GM19351 (cell line): ENCODE measurements at regions not wholly inside any gene's neighbourhood (a gene's known extent, or its start where the extent isn't known, plus 50 kb on each side); places are given as distances from the start of the nearest gene placed in this dataset.

Experiments
- ATAC-seq: cut with Tn5 transposase; IDR thresholded peaks from one replicate; pipeline ENCODE4 v1.9.1; 2021; ENCODE audit warnings: mild to moderate bottlenecking, moderate library complexity; ENCODE audit not compliant: unreplicated experiment

DNA sequence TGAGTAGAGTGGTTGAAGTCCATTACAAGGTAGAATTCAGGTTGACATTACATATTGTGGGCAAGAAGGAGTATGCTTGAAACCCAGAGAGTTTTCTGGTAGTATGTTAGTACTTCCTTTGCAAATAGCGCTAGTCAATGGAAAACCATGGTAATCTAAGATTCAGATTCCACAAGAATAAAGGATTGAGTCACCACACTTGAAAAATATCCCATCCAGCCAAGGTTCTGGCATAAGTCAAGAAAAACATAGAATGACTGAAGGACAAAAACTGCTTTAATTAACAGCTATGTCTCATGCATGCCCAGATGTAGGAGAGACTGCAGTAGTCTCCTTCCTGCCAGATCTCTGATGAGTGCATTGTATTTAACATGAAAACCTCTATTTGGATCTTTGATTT, 469.8 kb downstream of the BMP2 start:
- ATAC-seq, result no peak

DNA sequence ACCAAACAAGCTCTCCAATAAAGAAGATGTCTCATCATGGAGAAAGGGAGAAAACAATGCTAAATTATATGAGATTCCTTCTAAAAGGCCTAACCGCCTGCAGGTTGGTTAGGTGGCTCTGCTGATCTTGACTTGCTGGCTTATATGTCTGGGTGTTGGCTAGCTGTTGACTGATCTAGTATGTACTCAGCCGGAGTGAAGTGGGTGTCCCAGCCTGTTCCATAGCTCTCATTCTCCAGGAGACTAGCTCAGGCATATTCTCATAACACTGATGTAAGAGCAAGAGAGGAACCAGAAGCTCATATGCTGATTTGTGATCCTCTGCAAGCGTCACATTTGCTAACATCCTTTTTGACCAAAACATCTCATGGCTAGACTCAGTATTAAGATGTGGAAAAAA, 473.0 kb downstream of the BMP2 start:
- no peak for ATAC-seq

DNA sequence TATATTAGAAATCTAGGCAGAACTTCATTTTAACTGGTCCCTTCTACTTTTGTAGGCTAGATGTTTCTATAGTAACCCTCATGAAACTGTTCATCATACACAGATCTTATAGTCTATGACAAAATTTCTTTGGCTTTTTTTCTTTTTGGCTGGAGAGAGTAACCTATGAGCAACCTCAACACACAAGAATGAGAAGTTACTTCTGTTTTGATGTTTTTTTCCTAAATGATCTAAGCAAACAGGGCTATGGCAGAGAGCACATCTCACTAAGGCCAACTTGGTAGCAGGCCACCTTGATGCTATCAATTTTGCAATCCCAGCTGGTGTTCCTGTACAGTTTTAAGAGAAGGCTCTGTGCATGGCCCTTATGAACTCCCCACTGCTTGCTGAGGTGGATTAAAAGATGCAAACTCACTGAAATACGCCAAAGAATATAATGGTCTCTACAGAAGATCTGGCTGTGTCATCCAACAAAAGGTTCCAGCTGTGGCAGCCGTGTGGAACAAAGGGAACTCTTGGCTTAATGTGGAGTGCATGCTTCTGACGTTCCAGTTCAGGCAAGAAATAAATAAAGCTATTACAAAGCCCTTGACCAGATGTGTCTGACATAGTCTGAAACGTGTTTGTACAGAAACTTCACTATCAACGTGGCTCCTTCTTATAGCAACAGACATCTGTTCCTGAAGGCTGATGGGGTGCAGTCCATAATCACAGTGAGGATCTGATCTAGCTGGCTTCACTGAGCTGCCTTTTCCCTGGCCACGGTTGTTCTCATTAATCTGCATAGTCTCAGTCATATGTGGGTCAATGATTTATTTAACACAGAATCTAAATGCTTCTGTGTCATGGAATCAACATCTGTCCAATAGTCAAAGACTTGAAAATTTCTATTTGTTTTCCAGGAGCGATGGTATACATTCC, 481.1 kb downstream of the BMP2 start:
- ATAC-seq, result no peak

DNA sequence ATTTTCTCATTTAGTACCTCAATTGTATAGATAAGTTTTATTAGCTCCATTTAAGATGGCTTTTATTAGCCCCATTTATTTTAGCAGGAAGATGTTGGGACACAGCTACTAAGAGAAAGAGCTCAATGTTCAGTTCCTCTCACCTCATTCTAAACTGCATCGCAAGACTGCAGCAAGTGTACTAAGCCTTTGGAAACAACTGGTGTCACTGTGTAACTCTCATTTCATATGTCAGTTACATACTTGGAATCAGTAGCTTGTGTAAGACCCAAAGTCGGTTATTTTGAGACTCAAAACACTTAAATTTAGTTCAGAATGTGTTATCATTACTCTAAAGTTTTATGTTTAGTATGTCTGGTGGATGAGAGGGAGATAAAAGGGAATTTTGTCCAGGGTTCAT, 482.9 kb downstream of the BMP2 start:
- ATAC-seq, result no peak

DNA sequence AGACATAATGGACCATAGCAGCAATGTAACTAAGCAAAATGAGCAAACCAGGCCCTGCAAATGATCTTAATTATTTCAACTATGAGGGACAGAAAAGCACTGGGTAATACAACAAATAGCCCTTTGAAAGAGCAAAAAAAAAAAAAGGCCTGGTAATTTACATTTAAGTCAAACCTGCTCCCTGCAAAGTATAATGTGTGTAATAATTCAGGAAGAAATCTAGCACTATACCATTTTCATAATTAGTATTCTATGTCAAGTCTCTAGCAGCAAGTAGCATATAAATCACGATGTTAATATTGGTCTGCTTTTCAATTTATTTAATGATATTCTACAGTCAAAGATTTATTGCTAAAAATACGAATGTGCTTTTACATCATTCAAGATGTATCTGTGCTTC, 489.6 kb downstream of the BMP2 start:
- ATAC-seq, result no peak

DNA sequence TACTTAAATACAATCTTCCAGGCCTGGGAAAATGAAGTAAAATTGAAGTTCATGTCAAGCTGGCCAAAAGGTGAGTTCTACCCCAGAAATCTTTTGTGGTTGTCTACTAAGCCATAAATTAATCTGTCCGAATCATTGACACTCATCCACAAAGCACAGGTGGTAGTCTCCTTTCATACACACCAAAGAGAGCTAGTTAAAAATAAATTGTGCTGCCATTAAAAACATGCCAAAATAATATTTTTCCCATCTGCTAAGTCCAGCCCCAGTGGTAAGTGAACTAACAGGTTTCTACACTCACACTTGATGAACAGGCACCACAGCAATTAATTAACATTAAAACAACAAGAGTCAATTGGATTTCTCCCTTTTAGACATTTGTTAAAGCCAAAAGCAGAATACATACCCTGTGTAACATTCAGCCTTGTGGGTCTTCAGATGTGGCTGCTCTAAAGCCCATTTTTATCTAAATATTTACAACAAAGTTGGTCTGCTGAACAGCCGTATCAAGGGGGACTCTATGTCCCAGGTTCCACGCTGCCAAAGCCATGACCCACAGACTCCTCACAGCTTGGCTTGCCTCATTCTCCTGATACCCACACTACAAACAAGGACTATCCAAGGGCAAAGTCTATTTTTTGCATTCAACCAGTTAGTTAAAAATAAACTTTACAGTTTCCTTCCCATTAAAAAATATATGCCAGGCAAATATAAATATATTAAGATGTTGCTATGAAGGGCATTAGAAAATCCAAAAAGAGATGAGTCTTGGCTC, 490.4 kb downstream of the BMP2 start:
- ATAC-seq, result no peak

DNA sequence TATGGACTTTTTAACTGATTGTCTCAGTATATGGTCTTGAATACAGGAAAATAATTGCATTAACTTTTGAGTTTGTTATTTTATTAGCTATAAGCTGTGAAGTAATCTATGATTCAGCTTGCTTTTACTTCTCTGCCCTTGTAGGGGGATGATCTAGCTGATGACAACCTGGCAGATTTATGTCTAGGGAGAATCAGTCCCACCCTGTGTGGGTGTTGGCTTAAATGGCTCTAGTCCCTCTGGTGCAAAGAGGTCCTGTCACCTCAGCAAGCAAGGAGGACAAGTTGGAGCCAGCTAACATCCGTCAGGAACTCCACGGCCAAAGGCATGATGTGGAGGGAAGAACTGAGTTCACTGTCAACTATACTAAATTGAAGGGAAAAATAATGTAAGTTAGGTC, 495.3 kb downstream of the BMP2 start:
- no peak for ATAC-seq

DNA sequence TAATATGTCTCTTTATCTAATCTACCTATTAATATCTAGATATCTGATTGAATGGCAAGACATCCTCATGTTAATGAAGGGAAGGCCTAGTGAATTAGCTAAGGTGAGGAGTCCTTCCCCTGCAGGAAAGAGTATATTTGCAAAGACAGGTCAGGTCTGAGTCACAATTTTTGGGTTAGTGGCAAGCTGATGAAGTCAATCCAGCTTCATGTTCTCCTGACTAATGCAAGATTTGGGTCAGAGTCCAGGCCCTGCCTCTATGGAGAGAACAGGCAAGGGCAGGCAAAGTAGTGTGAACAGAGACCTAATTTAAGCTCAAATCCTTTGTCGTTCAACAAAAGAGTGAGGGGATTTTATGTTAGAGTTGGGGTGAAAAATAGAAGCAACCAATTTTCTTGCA, 496.7 kb downstream of the BMP2 start:
- no peak for ATAC-seq

DNA sequence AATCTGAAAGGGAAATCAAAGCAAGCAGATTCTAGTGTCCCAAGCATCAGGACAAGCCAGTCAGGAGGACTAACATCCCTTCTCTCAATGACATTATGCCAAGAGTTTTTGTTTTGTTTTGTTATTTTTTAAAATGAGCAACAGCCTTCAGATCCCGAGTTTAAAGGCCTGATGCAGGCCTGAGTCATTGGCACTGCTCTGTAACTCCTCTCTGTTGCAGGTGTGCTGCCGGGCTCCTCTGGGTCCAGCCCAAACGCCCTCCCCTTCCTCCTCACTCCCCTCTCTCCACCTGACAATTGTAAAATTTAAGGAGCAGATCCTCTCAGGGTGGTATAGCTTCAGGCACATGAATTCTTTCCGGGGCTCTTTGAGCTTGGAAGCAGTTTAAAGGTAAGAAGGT, 502.0 kb downstream of the BMP2 start:
- no peak for ATAC-seq

DNA sequence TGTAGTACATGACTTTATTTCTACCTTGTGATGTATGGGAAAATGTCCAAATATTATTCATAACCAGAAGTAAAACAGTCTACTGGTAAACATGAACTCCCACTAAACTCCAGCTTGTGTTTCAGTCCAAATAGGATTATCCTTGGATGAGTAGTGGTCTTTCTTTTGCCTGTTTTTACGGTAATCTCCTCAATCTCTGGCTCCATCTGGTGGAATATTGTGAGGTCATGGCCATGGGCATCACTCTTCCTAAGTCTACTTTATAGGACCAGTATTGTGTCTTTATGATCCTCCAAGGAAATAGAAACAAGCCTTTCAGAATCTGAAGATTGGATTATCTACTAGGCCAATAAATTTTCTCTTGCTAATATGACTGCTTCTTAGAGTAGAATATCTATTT, 505.0 kb downstream of the BMP2 start:
- ATAC-seq, result no peak

DNA sequence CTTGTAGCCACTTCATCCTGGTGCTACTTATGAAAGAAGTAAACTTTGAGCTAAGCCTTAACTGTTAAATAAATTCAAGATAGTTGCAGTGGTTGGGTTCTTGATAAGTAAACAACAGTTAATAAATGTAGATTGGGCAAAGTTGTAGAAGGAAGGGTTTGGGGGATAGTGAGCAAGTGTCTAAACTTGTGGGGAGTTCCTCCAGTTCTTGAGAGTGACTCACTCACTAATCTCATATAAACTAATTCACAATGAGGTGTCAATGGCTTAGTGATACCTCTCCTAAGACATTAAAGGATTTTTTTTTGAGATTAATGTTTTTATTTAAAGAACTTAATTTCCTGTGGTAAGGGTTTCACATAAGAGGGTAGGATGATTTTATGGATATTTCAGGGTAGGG, 507.4 kb downstream of the BMP2 start:
- ATAC-seq, result no peak

DNA sequence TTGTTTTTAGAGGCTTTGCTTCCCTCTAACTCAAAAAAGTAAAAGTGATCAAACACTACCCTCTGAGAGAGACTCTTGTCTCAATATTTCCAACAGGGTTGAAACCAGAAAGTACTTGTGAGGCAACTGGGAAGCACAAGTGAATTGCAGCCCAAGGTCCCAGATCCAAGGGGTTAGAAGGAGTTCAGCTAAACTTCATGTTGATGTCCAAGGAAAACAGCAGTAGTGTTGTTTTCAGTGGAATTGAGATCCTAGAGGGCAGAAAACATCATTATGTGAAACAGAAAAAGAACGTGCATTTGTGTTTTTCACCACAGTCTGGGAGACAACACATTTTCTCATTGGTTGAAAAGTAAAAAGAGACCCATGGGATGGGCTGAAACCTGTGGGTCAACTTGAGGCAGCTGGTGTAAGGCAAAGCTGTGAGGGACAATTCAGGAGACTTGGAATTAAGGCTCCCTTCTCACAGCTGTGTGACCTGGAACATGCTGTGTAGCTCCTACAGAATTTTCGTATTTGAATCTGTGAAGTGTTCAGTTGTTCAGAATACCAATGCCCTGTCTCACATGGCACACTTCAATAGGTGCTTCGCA, 508.3 kb downstream of the BMP2 start:
- no peak for ATAC-seq

DNA sequence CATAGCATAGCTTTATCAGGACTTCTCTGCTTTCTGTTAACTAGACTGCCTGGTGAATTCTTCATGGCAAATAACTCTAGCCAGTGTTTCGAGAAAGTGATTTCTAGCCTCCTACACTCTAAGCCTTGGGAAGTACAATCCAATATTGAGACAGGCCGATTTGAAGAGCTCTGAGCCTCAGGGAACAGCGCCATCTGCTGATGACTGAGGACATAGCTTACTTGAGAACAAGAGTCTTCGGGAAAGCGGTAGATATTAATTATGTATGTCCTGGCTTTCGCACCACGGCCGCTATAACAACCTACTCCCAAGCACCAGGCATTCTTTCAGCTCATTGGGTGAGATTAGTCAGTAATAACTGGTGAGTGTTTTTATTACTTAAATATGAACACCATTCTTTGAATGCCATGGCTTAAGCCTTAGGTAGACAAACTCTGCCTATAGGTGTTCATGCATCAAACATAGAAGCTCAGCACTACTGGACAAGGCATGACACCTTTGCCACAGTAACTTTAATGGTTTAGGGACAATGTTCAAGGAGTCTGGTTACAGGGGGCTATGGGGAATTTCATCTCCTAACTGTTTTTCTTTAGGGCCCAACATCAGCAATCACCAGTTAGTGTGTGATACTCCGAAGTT, 518.6 kb downstream of the BMP2 start:
- ATAC-seq, result peak; percentile 80

DNA sequence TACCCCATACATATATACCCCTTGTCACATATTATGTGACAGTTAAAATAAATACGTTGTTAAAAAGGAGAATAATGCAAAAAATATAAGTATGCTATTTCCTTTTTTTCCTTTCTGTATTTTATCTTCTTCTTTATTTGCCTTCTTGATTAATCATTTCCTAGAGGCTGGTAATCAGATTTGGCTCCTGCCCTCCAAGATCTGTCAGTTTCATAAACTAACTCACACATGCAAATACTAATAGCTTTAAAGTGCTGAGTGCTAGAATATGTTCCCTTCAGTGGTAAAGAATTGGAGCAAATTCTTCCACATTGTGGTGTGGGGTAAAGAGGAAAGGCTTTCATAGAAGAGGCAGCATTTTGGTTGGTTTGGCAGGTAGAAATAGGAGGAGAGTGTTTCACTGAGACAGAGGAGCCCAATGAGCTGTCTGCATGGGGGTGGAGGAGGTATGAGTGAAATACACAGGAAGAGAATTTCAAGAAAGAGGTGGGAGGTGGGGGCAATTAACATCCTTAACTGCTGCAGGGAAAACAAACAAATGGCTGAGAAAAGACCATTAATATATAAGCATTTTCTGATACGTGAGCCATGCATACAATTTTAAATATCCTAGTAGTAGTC, 523.9 kb downstream of the BMP2 start:
- ATAC-seq, result no peak

DNA sequence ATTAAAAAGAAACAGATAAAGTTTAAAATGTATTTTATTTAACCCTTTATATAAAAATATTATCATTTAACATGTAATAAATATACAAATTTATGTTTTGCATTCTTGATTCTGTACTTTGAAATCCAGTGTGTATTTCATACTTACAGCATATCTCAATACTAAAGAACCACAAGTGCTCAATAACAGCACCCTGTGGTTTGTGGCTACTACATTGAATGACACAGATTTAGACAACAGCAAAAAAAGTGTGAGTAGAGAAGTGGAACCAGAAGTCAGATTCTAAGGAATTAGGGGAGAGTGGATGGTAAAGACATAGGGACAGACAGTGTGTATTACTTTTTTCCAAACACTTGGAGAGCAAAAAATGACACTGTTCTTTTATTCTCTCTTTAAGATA, 524.5 kb downstream of the BMP2 start:
- no peak for ATAC-seq

DNA sequence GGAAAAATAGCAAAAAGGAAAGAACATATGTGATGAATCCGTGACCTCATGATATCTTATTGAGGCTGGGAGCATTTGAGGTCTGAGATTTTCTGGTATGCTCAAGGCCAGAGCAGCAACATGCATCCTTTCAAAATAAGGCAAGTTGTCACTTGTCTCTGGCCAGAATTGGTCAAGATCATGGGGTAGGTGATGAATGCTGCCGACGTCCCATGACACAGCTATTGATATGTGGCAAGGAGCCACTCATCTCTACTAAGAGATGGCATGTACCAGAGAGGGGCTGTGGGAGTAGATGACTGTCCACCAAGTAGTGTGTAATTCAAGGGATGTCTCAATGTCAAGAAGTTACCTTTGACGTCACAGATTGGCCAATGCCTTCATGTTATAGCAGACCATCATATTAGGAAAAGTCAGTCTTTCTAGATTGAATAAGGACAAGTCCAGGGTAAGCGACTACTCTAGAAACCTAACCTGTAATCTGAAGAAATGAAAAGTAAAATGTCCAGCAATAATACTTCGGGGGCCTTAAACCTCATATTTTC, 527.4 kb downstream of the BMP2 start:
- ATAC-seq, result no peak

DNA sequence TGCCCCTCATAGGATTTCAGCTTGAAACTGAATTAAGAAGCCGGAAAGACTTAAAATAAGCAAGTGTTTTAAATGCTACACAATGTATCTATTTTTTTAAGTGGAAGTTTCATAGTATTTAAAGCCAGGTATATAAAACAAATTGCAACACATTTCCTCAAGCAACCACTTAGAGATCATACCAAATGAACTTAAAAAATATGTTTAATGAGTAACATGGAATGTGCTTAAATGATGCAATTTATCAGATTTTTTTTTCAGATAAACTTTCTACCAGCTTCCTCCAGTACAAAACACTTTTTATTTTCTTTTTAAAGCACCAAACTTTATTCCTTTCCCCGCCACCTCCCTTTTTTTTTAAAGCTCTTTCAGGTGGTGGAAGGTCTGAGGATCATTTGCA, 534.3 kb downstream of the BMP2 start:
- ATAC-seq, result no peak

DNA sequence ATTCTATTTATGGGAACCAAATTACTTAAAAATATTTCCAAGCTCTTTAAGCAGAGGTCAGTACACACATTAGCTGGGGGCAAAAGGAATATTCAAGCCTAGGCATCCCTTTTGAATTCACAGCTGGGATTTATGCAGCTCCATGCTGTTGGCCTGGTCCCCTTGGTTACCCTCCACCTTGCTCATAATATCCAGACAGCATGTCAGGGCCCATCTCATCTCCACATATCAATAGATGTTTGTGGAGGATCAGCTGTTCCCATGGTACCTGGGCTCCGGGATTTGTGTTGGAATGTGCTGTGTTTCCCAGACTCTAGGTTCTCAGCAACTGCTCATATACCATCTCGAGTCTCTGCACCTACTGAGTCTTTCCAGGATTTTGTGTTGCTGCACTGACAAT, 534.8 kb downstream of the BMP2 start:
- ATAC-seq, result no peak

DNA sequence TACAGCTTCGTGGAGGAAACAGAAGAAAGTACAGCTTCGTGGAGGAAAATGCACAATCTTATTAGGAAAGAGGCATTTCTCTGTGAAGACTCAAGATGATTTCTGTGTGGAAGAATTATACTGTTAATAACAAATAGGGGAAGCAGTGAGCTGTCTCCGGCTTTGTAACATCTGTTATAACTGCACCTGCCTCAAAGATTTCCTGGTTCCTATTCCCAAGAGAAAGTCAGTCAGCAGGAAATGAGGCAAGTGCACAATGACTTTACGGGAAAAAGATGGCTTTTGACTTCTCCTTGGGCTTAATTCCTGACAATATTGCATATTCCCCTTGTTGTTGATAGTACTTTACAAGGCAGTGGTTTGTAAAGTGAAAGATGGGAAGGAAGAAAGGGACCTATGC, 538.5 kb downstream of the BMP2 start:
- ATAC-seq, result no peak

DNA sequence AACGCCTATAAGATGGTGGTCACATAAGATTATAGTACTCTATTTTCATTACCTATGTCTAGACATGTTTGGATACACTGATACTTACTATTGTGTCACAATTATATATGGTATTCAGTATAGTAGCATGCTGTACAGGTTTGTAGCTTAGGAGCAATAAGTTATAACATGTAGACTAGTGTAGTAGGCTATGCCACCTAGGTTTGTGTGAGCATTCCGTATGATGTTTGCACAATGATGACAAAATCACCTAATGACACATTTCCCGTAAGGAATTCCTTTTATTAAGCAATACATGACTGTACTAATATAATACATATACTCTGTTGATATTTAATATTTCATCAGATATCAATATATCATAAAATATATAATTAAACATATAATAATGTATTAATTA, 540.7 kb downstream of the BMP2 start:
- ATAC-seq, result no peak

DNA sequence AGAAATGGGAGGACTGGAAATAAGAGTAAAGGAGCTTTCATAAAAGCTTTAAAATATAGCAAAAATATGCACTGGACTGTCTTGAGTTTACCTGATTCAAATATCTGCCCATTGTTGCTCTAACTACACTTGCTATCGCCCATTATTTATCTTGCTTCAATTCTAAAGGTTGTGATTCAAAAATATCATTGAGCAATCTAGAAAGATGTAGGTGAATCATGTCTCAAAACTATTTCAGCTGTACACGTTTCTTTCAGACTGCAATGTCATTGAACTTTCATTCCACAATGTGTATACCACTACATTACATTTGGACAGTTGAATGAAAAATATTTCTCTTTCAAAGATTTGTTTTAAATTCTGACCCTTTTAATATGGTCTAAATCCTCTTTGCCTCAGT, 545.6 kb downstream of the BMP2 start:
- no peak for ATAC-seq
